GM19452 (cell line): ENCODE measurements at regions not wholly inside any gene's neighbourhood (a gene's known extent, or its start where the extent isn't known, plus 50 kb on each side); places are given as distances from the start of the nearest gene placed in this dataset.

Experiments used
- ATAC-seq: cut with Tn5 transposase; IDR thresholded peaks from one replicate; pipeline ENCODE4 v1.9.1; 2021; ENCODE audit not compliant: unreplicated experiment

DNA sequence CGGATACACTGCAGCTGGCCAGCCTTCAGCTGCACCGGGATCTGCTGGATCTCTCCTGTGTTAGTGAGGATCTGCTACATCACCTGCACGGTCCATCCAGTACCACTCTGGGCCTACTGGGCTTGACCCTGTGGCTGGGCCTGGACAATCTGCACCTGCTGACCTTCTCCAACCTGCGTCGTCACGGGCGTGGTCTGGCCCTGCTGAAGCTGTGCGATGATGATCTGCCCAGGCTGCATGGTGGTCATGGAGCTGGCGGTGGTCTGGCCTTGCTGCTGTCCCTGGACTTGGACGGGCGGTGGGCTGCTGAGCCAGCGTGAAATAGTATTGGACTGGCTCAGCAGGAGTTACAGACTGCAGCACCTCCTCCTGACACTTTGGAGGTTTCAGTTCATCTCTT is 137.1 kb upstream of the GAS1 start:
- no peak for ATAC-seq

DNA sequence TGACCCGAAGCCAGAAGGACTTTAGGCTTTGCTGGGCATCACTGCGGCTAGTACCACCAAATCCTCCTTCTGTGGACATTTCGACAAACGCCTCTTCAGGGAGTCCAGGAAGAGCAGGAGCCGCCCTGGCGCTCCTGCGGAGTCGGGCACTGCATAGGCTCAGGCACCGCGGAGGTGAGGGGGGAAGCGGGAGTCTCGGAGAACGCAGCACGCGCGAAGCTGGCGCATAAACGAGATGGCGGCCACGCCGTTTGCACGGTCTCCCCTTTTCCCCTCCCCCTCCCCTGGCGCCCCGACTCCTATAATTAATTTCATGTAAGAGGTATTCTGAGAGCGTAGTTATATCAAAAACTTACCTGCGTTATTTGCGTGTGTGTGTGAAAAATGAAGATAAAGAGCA is 137.8 kb upstream of the GAS1 start:
- ATAC-seq: no peak

DNA sequence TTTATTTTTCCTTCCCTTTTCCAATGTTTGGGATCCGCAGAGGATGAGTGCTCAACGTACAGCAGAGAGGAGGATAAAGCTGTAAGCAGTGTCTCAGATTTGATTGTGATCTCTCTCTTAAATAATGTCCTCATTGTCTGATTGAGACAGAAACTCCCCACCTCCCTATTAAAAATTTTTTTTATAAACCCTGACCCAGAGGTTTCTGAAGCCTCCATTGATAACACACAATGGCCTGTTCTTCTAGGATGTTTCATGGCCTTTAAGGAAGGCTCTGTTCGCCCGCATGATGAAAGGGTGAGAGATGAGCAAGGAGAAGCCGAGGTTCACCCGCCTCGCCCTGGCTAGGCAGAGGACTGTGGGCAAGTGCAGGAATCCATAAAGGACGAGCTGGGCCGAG is 138.2 kb upstream of the GAS1 start:
- no peak for ATAC-seq

DNA sequence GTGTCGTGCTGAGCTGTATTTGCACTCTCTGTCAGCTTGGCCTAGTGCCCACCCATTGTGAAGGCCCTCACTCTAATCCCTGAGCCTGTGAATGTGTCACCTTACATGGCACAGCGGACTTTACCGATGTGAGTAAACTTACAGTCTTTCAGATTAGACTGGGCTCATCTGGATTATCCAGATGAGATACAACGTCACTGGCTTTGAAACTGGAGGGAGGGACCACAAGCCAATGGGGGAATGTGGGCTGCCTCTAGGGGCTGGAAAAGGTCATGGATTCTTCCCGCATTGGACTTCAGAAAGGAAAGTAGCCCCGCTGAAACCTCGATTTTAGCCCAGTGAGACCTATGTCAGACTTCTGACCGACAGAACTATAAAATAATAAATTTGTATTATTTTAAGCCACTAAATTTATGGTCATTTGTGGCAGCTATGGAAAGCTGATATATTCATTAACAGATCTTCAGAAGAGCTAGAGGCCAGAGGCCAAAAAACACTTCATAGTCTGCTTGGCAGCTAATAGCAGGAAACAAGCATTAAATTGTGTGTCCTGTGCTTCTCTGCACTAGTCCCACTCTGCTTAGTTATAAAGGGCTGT is 139.0 kb upstream of the GAS1 start:
- no peak for ATAC-seq

DNA sequence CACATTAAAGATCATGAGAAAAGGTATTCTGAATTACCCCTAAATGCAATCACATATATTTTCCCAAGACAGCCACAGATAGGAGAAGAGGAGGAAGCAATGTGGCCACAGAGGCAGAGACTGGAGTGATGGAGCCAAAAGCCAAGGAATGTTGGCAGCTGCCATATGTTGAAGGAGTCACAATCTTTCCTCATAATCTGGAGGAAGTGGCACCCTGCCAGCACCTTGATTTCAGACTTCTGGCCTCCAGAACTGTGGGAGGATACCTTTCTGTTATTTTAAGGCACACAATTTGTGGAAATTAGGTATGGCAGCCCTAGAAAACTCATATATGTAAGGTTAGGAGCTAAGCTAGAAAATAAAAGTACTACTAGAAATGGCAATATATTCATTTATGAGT is 139.9 kb upstream of the GAS1 start:
- no peak for ATAC-seq

DNA sequence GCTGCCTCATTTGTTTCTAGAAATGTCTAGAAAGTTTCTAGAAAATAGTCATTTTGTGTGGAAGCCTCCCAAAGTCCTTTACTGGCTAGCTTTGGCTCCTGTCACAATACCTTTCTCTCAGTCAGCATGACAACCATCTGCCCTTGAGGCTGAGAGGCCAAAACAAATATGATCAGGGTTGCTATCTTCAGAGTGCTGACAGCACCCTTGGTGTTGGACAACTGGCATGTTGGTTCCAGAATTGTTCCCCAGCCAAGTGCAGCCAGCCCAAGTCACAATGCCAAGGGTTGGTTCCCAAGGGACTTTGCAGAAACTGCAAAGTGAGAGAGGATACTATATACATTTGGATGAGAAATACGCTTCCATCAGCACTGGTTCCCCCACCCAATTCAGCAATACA is 140.9 kb upstream of the GAS1 start:
- ATAC-seq: no peak

DNA sequence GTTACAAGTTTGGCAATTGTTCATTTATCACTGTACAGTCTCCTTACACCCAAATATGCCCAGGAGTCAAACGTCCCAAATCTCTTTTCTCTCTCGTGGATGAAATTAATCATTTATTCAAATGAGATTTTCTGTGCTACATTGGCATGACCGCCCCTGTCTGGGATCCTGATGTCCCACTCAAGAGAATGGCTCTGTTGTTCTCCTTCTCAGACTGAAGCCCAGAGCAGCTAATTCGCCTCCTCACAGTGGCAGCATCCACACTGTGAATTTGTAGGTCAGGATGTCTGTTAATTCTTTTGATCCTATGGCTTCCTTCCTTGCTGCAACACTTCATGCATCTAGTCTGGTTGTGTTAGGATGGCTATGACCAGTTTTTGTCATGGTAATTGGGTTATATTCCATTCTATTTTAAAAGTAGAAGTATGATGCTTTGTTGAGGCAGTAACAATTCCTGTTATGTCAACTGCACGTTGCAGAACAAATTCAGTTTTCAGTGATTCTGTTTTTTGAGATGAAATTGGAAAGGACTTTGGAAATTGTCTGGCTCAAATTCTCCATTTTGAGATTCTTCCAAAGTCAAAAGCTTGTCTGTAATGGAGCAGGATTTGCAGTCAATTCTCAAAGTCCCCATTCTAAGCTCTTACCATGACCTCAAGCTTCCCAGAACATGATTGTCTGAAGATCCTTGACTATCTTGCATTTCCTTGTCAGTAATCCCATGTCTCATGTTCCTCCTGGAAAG is 141.5 kb upstream of the GAS1 start:
- ATAC-seq: no peak

DNA sequence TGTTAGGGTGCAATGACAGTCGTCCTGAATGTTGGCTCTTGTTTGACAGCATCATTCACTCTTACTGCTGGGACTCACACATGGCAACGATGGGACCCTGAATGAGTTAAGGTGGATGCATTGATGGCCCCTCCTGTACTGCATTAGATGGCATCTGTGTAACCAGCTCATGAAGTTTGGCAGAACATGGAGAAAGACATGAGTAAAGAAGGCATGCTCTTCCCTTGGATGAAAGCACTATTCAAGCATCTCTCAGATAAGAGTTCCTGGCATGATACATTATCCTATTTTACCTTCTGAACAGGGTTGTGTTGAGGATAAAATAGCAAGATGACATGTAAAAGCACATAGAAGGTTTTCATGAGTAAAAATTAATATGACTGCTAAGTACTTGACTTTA is 142.2 kb upstream of the GAS1 start:
- no peak for ATAC-seq

DNA sequence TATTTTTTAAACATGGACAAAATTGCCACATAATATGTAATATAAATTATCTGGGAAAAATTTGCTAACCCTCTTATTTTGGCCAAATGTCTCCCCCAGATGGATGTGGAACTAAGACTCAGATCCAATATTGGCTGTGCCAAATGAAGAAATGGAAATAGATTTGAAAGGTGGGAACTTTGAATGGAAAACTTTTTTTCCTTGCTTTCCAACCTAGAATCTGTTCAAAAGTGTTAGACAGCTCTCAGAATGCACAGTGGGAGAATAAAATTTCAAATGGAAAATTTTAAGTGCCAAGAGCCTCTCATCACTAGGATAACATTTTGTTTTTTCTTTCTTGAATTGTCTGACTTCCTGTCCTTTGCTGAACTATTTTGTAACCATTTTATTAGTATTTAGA is 142.6 kb upstream of the GAS1 start:
- ATAC-seq: no peak

DNA sequence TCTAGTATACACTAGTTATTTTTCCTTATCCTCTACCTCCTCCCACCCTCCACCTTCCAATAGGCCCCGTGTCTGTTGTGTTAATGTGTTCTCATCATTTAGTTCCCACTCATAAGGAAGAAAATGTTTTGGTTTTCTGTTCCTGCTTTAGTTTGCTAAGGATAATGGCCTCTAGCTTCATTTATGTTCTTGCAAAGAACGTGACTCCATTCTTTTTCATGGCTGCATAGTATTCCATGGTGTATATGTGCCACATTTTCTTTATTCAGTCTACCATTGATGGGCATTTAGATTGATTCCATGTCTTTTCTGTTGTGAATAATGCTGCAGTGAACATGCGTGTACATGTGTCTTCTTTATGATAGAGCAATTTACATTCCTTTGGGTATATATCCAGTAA is 146.5 kb upstream of the GAS1 start:
- ATAC-seq: no peak

DNA sequence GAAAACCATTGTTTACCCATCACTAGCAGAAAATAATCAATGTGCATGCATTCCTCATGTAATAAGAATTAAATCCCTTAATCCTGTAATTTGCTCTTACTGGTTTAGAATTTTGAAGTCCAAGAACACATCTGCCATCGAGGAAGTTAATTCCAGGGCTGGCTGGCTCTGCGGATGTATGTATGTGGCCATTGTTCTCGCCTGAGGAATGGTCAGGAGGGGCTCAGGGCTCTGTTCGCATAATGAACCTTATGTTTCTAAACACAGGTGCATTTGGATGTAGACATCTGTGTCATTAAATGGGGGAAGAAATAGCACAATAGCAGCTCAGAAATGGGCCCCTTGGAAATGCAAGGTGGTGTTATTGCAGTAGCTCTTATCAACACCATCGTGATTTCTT is 148.6 kb upstream of the GAS1 start:
- ATAC-seq: no peak

DNA sequence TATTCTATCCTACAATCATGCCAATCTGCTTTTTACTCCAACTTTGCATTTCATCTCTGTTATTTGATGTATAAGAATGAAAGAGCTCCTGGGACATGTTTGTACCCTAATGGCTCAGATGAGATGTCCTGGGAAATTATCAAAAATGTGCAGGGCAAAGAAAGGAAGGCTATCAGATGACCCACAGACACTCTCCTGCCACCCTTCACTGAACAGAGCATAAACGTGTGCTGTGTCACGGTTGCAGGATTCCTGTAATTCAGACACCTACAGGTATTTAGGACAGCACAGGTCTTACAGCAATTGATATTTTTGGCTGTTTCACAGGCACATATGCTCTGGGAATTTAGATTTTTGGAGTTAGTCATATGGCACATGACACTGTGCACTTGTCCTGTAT is 149.2 kb upstream of the GAS1 start:
- no peak for ATAC-seq

DNA sequence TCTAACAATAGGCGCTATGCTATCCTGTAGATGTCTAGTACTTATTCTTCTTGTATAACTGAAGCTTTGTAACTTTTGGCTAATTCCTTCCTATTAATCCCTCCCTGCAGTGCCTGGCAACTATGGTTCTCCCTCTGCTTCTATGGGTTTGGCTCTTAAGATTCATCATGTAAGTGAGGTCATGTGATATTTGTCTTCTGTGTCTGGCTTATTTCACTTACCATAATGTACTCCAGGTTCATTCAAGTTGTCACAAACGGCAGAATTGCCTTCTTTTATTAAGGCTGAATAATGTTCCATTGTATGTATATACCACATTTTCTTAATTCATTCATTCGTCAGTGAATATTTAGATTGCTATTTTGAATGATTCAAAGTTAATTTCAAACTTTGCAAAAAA is 149.9 kb upstream of the GAS1 start:
- ATAC-seq: no peak

DNA sequence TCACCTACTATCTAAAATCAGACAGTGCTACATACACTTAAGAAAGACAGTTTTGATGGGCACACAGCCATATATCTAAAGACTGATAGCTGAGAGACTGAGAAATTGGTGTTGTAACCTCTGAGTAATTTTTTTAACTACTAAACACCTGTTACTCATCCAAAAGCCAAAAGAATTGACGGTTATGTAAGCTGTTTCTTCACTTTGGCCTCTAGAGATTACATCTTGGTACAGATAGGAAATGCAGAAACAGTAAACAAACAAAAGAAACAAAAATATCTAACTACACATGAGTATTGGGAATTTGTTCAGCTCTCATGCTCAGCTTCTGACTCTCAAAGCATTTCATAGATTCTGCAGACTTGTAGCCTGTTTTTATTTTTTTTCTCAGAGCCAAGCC is 152.1 kb upstream of the GAS1 start:
- ATAC-seq: no peak

DNA sequence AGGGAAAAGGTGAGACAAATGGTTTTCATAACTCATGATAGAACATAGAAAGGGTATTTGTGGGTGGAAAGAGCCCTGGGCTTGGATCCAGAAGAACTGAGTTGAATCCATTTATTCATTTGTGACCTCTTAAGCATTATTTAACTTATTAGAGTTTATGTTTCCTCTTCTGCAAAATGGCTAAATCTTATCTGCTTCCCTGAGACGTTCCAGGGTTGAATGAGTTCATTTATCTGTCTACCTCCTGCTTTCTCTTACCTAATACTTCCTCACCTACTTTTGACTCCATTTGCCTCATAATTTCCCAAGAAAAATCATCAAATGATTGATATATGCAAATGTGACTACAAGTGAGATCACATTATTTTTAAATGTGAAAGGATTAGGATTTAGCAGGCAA is 152.7 kb upstream of the GAS1 start:
- ATAC-seq: no peak

DNA sequence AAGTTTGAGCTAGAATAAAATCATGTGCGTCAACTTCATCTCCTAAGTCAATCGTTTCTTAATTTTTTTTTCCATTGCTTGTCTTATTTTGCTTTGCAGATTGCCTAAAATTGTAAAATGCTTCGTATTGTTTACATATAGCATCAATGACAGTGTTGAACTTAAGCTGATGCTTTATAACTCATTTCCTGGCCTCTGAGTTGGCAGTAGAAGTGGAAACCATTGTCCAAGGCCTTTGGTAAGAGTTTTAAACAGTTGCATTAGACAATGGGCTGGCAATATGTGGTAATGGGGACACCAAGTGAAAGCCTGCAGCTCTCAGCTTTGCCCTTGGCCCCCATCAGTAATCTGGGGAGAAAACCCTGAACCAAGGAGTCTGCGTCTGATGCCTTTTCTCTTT is 154.8 kb upstream of the GAS1 start:
- no peak for ATAC-seq

DNA sequence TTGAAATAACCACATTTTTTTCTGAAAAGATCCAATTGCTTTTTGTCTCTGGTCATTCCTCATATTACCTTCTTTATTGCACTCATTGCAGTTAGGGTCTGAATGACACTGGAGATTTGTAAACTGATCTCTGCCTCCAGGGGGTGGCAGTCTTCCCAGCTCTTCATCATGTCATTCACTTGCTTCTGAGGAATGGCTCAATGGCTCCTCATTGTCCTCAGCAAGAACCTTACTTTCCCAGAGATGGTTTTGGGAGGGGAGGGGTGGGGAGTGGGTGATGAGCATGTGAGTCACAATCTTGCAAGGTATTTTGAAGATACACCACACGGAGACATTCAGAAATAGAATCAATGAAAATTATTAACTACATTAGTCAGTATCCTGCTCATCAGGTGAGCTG is 159.8 kb upstream of the GAS1 start:
- no peak for ATAC-seq

DNA sequence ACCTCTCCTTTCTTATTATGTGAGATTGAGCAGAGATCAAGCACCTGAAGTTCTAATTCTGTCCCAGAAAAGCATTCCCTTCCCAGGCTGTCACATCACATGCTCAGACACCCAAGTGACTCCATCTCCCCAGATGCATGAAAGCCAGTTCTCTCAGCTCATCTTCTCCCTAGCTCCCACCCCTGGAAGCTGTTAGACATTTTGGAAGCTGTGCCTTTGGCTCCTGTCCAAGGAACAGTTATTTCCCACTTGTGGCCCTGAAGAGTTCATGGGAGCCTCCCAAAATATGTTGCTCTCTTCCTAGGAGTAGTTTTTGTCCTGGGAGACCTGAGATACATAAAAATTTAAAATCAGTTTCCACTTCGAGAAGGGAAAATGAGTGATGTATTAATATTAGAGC is 161.4 kb upstream of the GAS1 start:
- ATAC-seq: no peak

DNA sequence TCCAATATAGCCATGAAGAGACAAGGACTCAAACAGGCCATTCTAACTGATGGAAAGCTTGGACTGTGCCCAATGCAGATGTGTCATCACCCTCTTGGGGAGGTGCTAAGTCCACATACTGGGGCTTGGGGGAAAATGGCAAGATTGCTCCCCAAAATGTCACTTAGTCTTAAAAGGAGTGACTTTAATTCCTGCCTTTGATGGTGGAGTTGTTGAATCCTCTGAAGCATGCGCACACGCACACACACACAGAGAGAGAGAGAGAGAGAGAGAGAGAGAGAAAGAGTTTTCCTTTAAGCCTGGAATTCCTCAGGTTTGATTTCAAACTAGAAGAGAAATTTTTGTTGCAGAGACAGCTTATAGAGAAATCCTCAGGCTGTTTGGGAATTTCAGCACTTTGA is 161.9 kb upstream of the GAS1 start:
- no peak for ATAC-seq

DNA sequence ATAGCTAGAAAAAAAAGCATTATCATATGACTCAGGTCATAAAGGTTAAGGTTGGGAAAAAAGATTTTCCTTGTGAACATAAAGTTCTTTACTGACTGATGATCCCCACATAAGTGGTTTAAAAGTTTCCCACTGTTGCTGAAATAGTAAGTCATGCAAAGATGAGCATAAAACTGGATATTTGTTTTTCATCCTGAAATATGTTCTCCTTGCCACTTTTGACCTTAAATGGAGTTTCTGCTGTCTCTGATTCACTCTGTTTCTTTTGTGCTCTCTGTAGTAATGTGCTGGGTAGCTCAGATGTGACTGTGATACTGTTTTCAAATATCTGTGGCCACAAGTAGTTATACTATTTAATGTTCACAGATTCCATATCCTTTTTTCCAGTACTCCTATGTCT is 162.5 kb upstream of the GAS1 start:
- no peak for ATAC-seq

DNA sequence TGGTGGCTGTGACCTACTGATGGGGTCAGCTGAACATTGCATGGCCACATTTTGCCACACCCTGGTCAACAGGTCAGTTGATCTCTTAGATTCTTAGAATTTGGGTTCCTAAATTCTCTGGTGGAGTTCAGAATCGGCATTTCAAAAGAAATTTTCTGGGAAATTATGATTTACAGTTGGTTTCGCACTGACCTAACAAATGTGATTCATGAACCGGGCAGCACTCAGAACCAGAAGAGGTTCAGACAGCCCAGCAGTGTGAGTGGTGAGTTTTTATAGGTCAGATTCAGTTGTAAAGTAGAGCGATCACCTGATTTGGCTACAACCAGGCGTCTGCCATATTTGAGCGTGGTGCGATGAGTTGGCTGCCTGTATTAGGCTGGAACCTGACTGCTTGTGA is 163.7 kb upstream of the GAS1 start:
- no peak for ATAC-seq

DNA sequence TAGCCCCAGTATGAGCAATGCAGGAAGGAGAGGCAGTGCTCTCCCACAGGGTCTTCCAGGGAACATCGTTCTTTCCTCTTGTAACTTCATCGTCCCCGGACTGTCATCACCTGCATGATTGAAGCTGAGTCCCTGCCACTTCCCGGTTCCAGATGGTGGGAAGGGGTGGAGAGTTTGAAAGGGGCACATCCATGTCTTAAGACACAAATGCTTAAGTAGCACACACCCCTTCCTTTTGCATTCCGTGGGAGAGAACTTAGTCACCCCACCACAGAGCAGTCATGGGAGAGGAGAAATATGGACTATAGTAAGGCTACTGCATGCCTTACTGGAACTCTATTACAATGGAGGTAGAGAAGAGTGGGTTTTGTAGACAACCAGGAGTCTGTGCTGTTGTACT is 165.3 kb upstream of the GAS1 start:
- no peak for ATAC-seq

DNA sequence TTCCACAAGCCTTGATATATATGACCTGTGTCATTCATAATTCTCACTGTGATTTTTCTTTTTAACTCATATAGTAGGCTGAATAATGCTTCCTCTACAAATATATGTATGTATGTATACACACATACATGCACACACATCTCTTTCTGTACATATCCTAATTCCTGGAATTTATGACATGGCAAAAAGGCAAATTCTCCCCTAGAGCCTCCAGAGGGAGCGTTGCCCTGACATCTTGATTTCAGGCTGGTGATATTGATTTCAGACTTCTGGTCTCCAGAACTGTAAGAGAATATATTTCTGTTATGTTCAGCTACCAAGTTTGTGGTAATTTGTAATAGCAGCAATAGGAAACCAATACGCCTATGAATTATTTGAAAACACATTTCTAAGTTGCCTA is 166.6 kb upstream of the GAS1 start:
- no peak for ATAC-seq
